GM21526 (cell line): ENCODE measurements at regions not wholly inside any gene's neighbourhood (a gene's known extent, or its start where the extent isn't known, plus 50 kb on each side); places are given as distances from the start of the nearest gene placed in this dataset.
"Not testable (repeated sequence)": the region's sequence is repeated elsewhere in the genome, so short reads cannot be mapped to it uniquely, and the experiment has no call there.

ENCODE experiments used
- ATAC-seq: cut with Tn5 transposase; IDR thresholded peaks from one replicate; pipeline ENCODE4 v1.9.1; 2021; ENCODE audit warnings: moderate library complexity; ENCODE audit not compliant: unreplicated experiment, low FRiP score

- no peak for ATAC-seq
Observed at GRCh38 chr20:19108155-19108554, 104.3 kb upstream of the SLC24A3 start.

- ATAC-seq: no peak
Observed at GRCh38 chr20:19110285-19110684, 102.2 kb upstream of the SLC24A3 start.

- no peak for ATAC-seq
Observed at GRCh38 chr20:19110881-19111460, 101.5 kb upstream of the SLC24A3 start.

GRCh38 chr20:19112828-19113227, 99.6 kb upstream of the SLC24A3 start:
- no peak for ATAC-seq

GRCh38 chr20:19113343-19113930, 99.0 kb upstream of the SLC24A3 start:
- ATAC-seq: no peak

- ATAC-seq: peak; percentile 52
Observed at GRCh38 chr20:19114410-19114809, 98.0 kb upstream of the SLC24A3 start.

- ATAC-seq: no peak
Observed at GRCh38 chr20:19115581-19115980, 96.9 kb upstream of the SLC24A3 start.

- ATAC-seq: no peak
Observed at GRCh38 chr20:19120011-19120410, 92.4 kb upstream of the SLC24A3 start.

GRCh38 chr20:19120569-19120968, 91.9 kb upstream of the SLC24A3 start:
- no peak for ATAC-seq

GRCh38 chr20:19121463-19121862, 91.0 kb upstream of the SLC24A3 start:
- ATAC-seq: no peak

GRCh38 chr20:19121916-19122315, 90.5 kb upstream of the SLC24A3 start:
- no peak for ATAC-seq

- no peak for ATAC-seq
Observed at GRCh38 chr20:19122395-19122794, 90.0 kb upstream of the SLC24A3 start.

GRCh38 chr20:19125508-19125907, 86.9 kb upstream of the SLC24A3 start:
- no peak for ATAC-seq

GRCh38 chr20:19129306-19129705, 83.1 kb upstream of the SLC24A3 start:
- ATAC-seq: no peak

- ATAC-seq: no peak
Observed at GRCh38 chr20:19129976-19130612, 82.3 kb upstream of the SLC24A3 start.

- no peak for ATAC-seq
Observed at GRCh38 chr20:19130613-19130984, 81.8 kb upstream of the SLC24A3 start.

- ATAC-seq: no peak
Observed at GRCh38 chr20:19137641-19138040, 74.8 kb upstream of the SLC24A3 start.

- ATAC-seq: no peak
Observed at GRCh38 chr20:19138758-19139157, 73.7 kb upstream of the SLC24A3 start.

- ATAC-seq: not testable (repeated sequence)
Observed at GRCh38 chr20:19139584-19139983, 72.9 kb upstream of the SLC24A3 start.

- no peak for ATAC-seq
Observed at GRCh38 chr20:19141998-19142397, 70.4 kb upstream of the SLC24A3 start.

GRCh38 chr20:19143890-19144289, 68.6 kb upstream of the SLC24A3 start:
- no peak for ATAC-seq

GRCh38 chr20:19161336-19161735, 51.1 kb upstream of the SLC24A3 start:
- no peak for ATAC-seq
